ENCODE measurements at regions not wholly inside any gene's neighbourhood (a gene's known extent, or its start where the extent isn't known, plus 50 kb on each side); places are given as distances from the start of the nearest gene placed in this dataset.

DNA sequence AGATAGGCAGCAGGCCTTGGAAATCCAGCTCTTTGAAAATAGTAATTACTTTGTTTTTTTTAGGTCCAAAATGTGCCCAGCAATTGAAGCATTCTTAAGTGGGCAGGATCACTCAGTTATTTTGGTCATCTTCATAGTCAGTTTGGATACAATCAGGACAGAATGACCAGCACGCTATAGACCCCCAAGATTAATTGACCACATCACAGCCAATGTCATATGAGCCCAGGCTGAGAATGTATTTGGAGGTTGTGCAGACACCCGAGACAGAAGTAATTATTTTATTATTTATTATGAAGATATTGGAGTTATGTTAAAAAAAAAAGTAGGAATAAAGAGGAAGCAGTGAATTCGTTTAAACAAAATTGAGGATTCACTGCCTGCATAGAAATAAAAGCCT, 93.3 kb upstream of the PFKP start:
- TF ChIP-seq CTCF (IDR thresholded peaks at IDR 0.05) (no peak), POLR2A (IDR thresholded peaks at IDR 0.05) (no peak)
